Trophoblast cell (in vitro differentiated cells and primary cell): ENCODE measurements at regions not wholly inside any gene's neighbourhood (a gene's known extent, or its start where the extent isn't known, plus 50 kb on each side); places are given as distances from the start of the nearest gene placed in this dataset.
"Not testable (repeated sequence)": the region's sequence is repeated elsewhere in the genome, so short reads cannot be mapped to it uniquely, and the experiment has no call there.

Source experiments
- DNase-seq, 2 donors: peaks; one replicate each; pipeline ENCODE4 v3.0.0-alpha.2; 2016
- H2AFZ ChIP-seq: 2 replicates; pipeline ENCODE4 v1.6.1; 2013; ENCODE audit warnings: low read length, moderate library complexity, mild to moderate bottlenecking; ENCODE audit not compliant: insufficient read depth, poor library complexity
- H2AK5ac ChIP-seq: 2 replicates; pipeline ENCODE4 v1.6.1; 2013; ENCODE audit warnings: mild to moderate bottlenecking, low read length
- H2BK120ac ChIP-seq: 2 replicates; pipeline ENCODE4 v1.6.1; 2013; ENCODE audit warnings: low read length, mild to moderate bottlenecking, moderate library complexity; ENCODE audit not compliant: insufficient read depth, poor library complexity
- H2BK12ac ChIP-seq: 2 replicates; pipeline ENCODE4 v1.6.1; 2013; ENCODE audit warnings: mild to moderate bottlenecking, low read length, moderate library complexity
- H2BK5ac ChIP-seq: 2 replicates; pipeline ENCODE4 v1.6.1; 2013; ENCODE audit warnings: low read length, low read depth, moderate library complexity, mild to moderate bottlenecking; ENCODE audit not compliant: poor library complexity
- H3K14ac ChIP-seq: 2 replicates; pipeline ENCODE4 v1.6.1; 2013; ENCODE audit warnings: mild to moderate bottlenecking, low read length
- H3K18ac ChIP-seq: 2 replicates; pipeline ENCODE4 v1.6.1; 2013; ENCODE audit warnings: mild to moderate bottlenecking, low read length
- H3K23ac ChIP-seq: 2 replicates; pipeline ENCODE4 v1.6.1; 2013; ENCODE audit warnings: low read length
- H3K27ac ChIP-seq: 2 replicates; pipeline ENCODE4 v1.5.1; 2013; ENCODE audit warnings: low read depth, mild to moderate bottlenecking, inconsistent platforms, low read length, moderate library complexity
- H3K27me3 ChIP-seq: 2 replicates; pipeline ENCODE4 v1.6.1; 2013; ENCODE audit warnings: inconsistent platforms, mild to moderate bottlenecking, low read length, moderate library complexity; ENCODE audit not compliant: insufficient read depth
- H3K36me3 ChIP-seq, 2 experiments: 1 replicate in 1 of 2; 2 replicates in 1 of 2; pipeline ENCODE4 v1.6.1; 2013; ENCODE audit warnings: low read length in 2 of 2, mild to moderate bottlenecking in 2 of 2, moderate library complexity in 1 of 2; ENCODE audit not compliant: insufficient read depth in 2 of 2, control insufficient read depth in 1 of 2
- H3K4ac ChIP-seq: 2 replicates; pipeline ENCODE4 v1.6.1; 2013; ENCODE audit warnings: low read depth, mild to moderate bottlenecking, low read length, moderate library complexity
- H3K4me1 ChIP-seq, 2 experiments: 1 replicate in 1 of 2; 2 replicates in 1 of 2; pipeline ENCODE4 v1.6.1; 2013; ENCODE audit warnings: low read length in 2 of 2, mild to moderate bottlenecking in 2 of 2, moderate library complexity in 1 of 2; ENCODE audit not compliant: insufficient read depth in 2 of 2, control insufficient read depth in 1 of 2
- H3K4me2 ChIP-seq: 2 replicates; pipeline ENCODE4 v1.6.1; 2013; ENCODE audit warnings: inconsistent platforms, mild to moderate bottlenecking, low read length, moderate library complexity
- H3K4me3 ChIP-seq: 2 replicates; pipeline ENCODE4 v1.5.1; 2013; ENCODE audit warnings: mild to moderate bottlenecking, low read depth, low read length, inconsistent platforms
- H3K79me1 ChIP-seq: one replicate; pipeline ENCODE4 v1.6.1; 2013; ENCODE audit warnings: low read length
- H3K79me2 ChIP-seq: 2 replicates; pipeline ENCODE4 v1.6.1; 2013; ENCODE audit warnings: low read length, mild to moderate bottlenecking; ENCODE audit not compliant: control insufficient read depth, insufficient read depth, poor library complexity
- H3K9ac ChIP-seq: 2 replicates; pipeline ENCODE4 v1.6.1; 2013; ENCODE audit warnings: mild to moderate bottlenecking, low read length
- H3K9me3 ChIP-seq: 2 replicates; pipeline ENCODE4 v1.6.1; 2013; ENCODE audit warnings: low read depth, mild to moderate bottlenecking, control low read depth, inconsistent platforms, low read length; ENCODE audit not compliant: insufficient read depth
- H4K12ac ChIP-seq: 2 replicates; pipeline ENCODE4 v1.6.1; 2013; ENCODE audit warnings: low read depth, mild to moderate bottlenecking, low read length, moderate library complexity
- H4K8ac ChIP-seq: 2 replicates; pipeline ENCODE4 v1.6.1; 2013; ENCODE audit warnings: low read depth, mild to moderate bottlenecking, low read length, moderate library complexity
- H4K91ac ChIP-seq: one replicate; pipeline ENCODE4 v1.6.1; 2013; ENCODE audit warnings: low read depth, mild to moderate bottlenecking, low read length, moderate library complexity
- WGBS: extraction: QIAGEN DNeasy Blood & Tissue Kit; methylation state at CpG from one replicate; pipeline ENCODE4 v1.1.7; 2013; ENCODE audit warnings: missing lambda C conversion rate; ENCODE audit not compliant: insufficient read length, insufficient coverage; ENCODE audit errors: extremely low coverage; 5-methylcytosine and 5-hydroxymethylcytosine counted together

- H3K23ac ChIP-seq, H2BK12ac ChIP-seq, H3K18ac ChIP-seq, H3K9ac ChIP-seq, H2AFZ ChIP-seq, H3K4me2 ChIP-seq, H2AK5ac ChIP-seq, H2BK120ac ChIP-seq, H3K9me3 ChIP-seq, H4K91ac ChIP-seq, H4K8ac ChIP-seq, H3K4ac ChIP-seq, H3K4me3 ChIP-seq, H3K27me3 ChIP-seq, H3K36me3 ChIP-seq, H3K4me1 ChIP-seq, H3K14ac ChIP-seq, H3K27ac ChIP-seq, H4K12ac ChIP-seq, DNase-seq, H3K79me1 ChIP-seq, H3K79me2 ChIP-seq, H2BK5ac ChIP-seq: not testable (repeated sequence)
- no CpG with 5 or more reads among the region's 15 CpGs for WGBS
These were observed 234.2 kb upstream of the ANXA10 start for GRCh38 chr4:167858127-167858526.

GRCh38 chr4:167867191-167867590 lies 225.1 kb upstream of the ANXA10 start:
- Histone ChIP-seq H2BK12ac (no peak overlapping the region), H4K91ac (no peak overlapping the region), H3K36me3 (no peaks in the 10 kb centered on the region), H3K4me1 (no peaks in the 10 kb centered on the region), H2BK5ac (no peak overlapping the region), H3K9ac (no peak overlapping the region), H3K27ac (no peak overlapping the region), H3K9me3 (no peaks in the 10 kb centered on the region), H3K23ac (no peak overlapping the region), H3K79me2 (no peaks in the 10 kb centered on the region), H3K4ac (no peak overlapping the region), H4K8ac (no peak overlapping the region), H2AK5ac (no peak overlapping the region), H3K18ac (no peak overlapping the region), H2BK120ac (no peak overlapping the region), H3K79me1 (no peaks in the 10 kb centered on the region), H3K4me2 (no peak overlapping the region), H2AFZ (no peak overlapping the region), H3K4me3 (no peak overlapping the region), H3K14ac (no peak overlapping the region), H3K27me3 (no peaks in the 10 kb centered on the region), H4K12ac (no peak overlapping the region)
- WGBS: no CpG with 5 or more reads among the region's 3 CpGs
- no peak for DNase-seq

- H2BK12ac ChIP-seq: no peak overlapping the region
- H2AK5ac ChIP-seq: no peak overlapping the region
- H4K12ac ChIP-seq: no peak overlapping the region
- no peak for DNase-seq
- no peak overlapping the region for H3K27ac ChIP-seq
- no peak overlapping the region for H3K14ac ChIP-seq
- no peak overlapping the region for H3K4me3 ChIP-seq
- no peak overlapping the region for H4K8ac ChIP-seq
- no peak overlapping the region for H2AFZ ChIP-seq
- H3K79me2 ChIP-seq: no peaks in the 10 kb centered on the region
- H2BK5ac ChIP-seq: no peak overlapping the region
- no peak overlapping the region for H3K4me2 ChIP-seq
- no peak overlapping the region for H3K9ac ChIP-seq
- H3K36me3 ChIP-seq: no peaks in the 10 kb centered on the region
- no peak overlapping the region for H3K23ac ChIP-seq
- no peaks in the 10 kb centered on the region for H3K79me1 ChIP-seq
- no peak overlapping the region for H3K18ac ChIP-seq
- no peak overlapping the region for H4K91ac ChIP-seq
- no CpG with 5 or more reads among the region's 1 CpG for WGBS
- no peaks in the 10 kb centered on the region for H3K9me3 ChIP-seq
- H2BK120ac ChIP-seq: no peak overlapping the region
- no peaks in the 10 kb centered on the region for H3K27me3 ChIP-seq
- H3K4me1 ChIP-seq: no peaks in the 10 kb centered on the region
- no peak overlapping the region for H3K4ac ChIP-seq
These were observed 224.2 kb upstream of the ANXA10 start for GRCh38 chr4:167868163-167868562.

GRCh38 chr4:167873496-167873895 lies 218.8 kb upstream of the ANXA10 start:
- no peak overlapping the region for H4K12ac ChIP-seq
- H3K4me1 ChIP-seq: no peaks in the 10 kb centered on the region
- no peaks in the 10 kb centered on the region for H3K79me1 ChIP-seq
- no peak overlapping the region for H3K27ac ChIP-seq
- H2BK5ac ChIP-seq: no peak overlapping the region
- no peak overlapping the region for H2BK120ac ChIP-seq
- no peak overlapping the region for H3K18ac ChIP-seq
- H3K14ac ChIP-seq: no peak overlapping the region
- H2AFZ ChIP-seq: no peak overlapping the region
- no peak overlapping the region for H3K4me2 ChIP-seq
- no peak overlapping the region for H2BK12ac ChIP-seq
- no peak overlapping the region for H2AK5ac ChIP-seq
- no peak overlapping the region for H4K91ac ChIP-seq
- no peak overlapping the region for H3K9ac ChIP-seq
- no peaks in the 10 kb centered on the region for H3K27me3 ChIP-seq
- no peak overlapping the region for H3K4ac ChIP-seq
- no peaks in the 10 kb centered on the region for H3K9me3 ChIP-seq
- H4K8ac ChIP-seq: no peak overlapping the region
- peak in 1 of 2 donors; percentile 75 for DNase-seq
- H3K36me3 ChIP-seq: no peaks in the 10 kb centered on the region
- H3K79me2 ChIP-seq: no peaks in the 10 kb centered on the region
- no peak overlapping the region for H3K23ac ChIP-seq
- no peak overlapping the region for H3K4me3 ChIP-seq

- H2AK5ac ChIP-seq, H3K4ac ChIP-seq, H3K79me1 ChIP-seq, H3K14ac ChIP-seq, H3K9ac ChIP-seq, H3K27ac ChIP-seq, H3K4me2 ChIP-seq, H4K12ac ChIP-seq, H3K79me2 ChIP-seq, H2BK120ac ChIP-seq, H2AFZ ChIP-seq, H3K27me3 ChIP-seq, H4K91ac ChIP-seq, H2BK12ac ChIP-seq, H3K23ac ChIP-seq, H3K4me3 ChIP-seq, H2BK5ac ChIP-seq, H4K8ac ChIP-seq, H3K36me3 ChIP-seq, H3K18ac ChIP-seq, H3K9me3 ChIP-seq, H3K4me1 ChIP-seq: not testable (repeated sequence)
- no CpG with 5 or more reads among the region's 3 CpGs for WGBS
- DNase-seq: peak; percentile 11 to 66
These were observed 216.2 kb upstream of the ANXA10 start for GRCh38 chr4:167876091-167876490.
